ENCODE measurements at regions not wholly inside any gene's neighbourhood (a gene's known extent, or its start where the extent isn't known, plus 50 kb on each side); places are given as distances from the start of the nearest gene placed in this dataset.

GRCh38 chr9:74358959-74359358 lies 138.2 kb upstream of the RORB start:
- Histone ChIP-seq H3K27me3 (ENCODE audit: control insufficient read depth in 2 of 2, insufficient read depth in 2 of 2, low read length in 2 of 2) (no peaks in the 10 kb centered on the region), H3K27ac (ENCODE audit: low read depth in 1 of 2, low read length in 2 of 2) (no peak overlapping the region), H3K4me2 (replicated peaks; ENCODE audit: extremely low read depth, low read length, poor library complexity, severe bottlenecking) (no peak overlapping the region), H3K9me3 (replicated peaks in 1 of 2; ENCODE audit: control insufficient read depth in 1 of 2, insufficient read depth in 1 of 2, low read length in 2 of 2) (no peaks in the 10 kb centered on the region), H3K36me3 (replicated peaks in 1 of 2; ENCODE audit: control insufficient read depth in 1 of 2, insufficient read depth in 2 of 2, low read length in 2 of 2) (no peaks in the 10 kb centered on the region), H3K9ac (ENCODE audit: insufficient read depth, low read length, poor library complexity, severe bottlenecking) (no peak overlapping the region), H3K4me1 (ENCODE audit: control insufficient read depth in 1 of 2, insufficient read depth in 2 of 2, low read length in 2 of 2) (no peaks in the 10 kb centered on the region), H3K79me2 (ENCODE audit: insufficient read depth, low read length) (no peaks in the 10 kb centered on the region), H2AFZ (ENCODE audit: insufficient read depth, low read depth, low read length, poor library complexity, severe bottlenecking) (no peak overlapping the region), H4K20me1 (ENCODE audit: insufficient read depth, low read length) (no peaks in the 10 kb centered on the region), H3K4me3 (replicated peaks in 1 of 3; ENCODE audit: low read depth in 2 of 3, low read length in 3 of 3) (no peak overlapping the region)
- intact Hi-C loops (cut with micrococcal nuclease): no loop called here
- Mint-ChIP-seq H3K36me3 (no peaks in the 10 kb centered on the region), H3K4me3 (no peak overlapping the region), H3K4me1 (no peaks in the 10 kb centered on the region), H3K27me3 (ENCODE audit: low read depth in 3 of 3) (peaks cover 0 to 1% (median 0%) of the 10 kb centered on the region in 3 donors), H3K9me3 (peaks cover 0 to 2% (median 0%) of the 10 kb centered on the region in 7 donors), H3K27ac (no peak overlapping the region)
- no peak for TF ChIP-seq CTCF (IDR thresholded peaks at IDR 0.05)
- 93% methylated on average over 3 of the region's 4 CpGs for WGBS (ENCODE audit: insufficient coverage)
- no peak for DNase-seq

GRCh38 chr9:74361508-74361907 lies 135.6 kb upstream of the RORB start:
- Histone ChIP-seq H4K20me1 (ENCODE audit: insufficient read depth, low read length) (no peaks in the 10 kb centered on the region), H2AFZ (ENCODE audit: insufficient read depth, low read depth, low read length, poor library complexity, severe bottlenecking) (no peak overlapping the region), H3K36me3 (replicated peaks in 1 of 2; ENCODE audit: control insufficient read depth in 1 of 2, insufficient read depth in 2 of 2, low read length in 2 of 2) (no peaks in the 10 kb centered on the region), H3K9ac (ENCODE audit: insufficient read depth, low read length, poor library complexity, severe bottlenecking) (no peak overlapping the region), H3K27ac (ENCODE audit: low read depth in 1 of 2, low read length in 2 of 2) (no peak overlapping the region), H3K4me3 (replicated peaks in 1 of 3; ENCODE audit: low read depth in 2 of 3, low read length in 3 of 3) (no peak overlapping the region), H3K9me3 (replicated peaks in 1 of 2; ENCODE audit: control insufficient read depth in 1 of 2, insufficient read depth in 1 of 2, low read length in 2 of 2) (no peaks in the 10 kb centered on the region), H3K27me3 (ENCODE audit: control insufficient read depth in 2 of 2, insufficient read depth in 2 of 2, low read length in 2 of 2) (no peaks in the 10 kb centered on the region), H3K79me2 (ENCODE audit: insufficient read depth, low read length) (no peaks in the 10 kb centered on the region), H3K4me1 (ENCODE audit: control insufficient read depth in 1 of 2, insufficient read depth in 2 of 2, low read length in 2 of 2) (no peaks in the 10 kb centered on the region), H3K4me2 (replicated peaks; ENCODE audit: extremely low read depth, low read length, poor library complexity, severe bottlenecking) (no peak overlapping the region)
- Mint-ChIP-seq H3K36me3 (no peaks in the 10 kb centered on the region), H3K4me3 (no peak overlapping the region), H3K27ac (no peak overlapping the region), H3K27me3 (ENCODE audit: low read depth in 3 of 3) (peaks cover 0 to 1% (median 0%) of the 10 kb centered on the region in 3 donors), H3K4me1 (no peaks in the 10 kb centered on the region), H3K9me3 (peaks cover 0 to 2% (median 0%) of the 10 kb centered on the region in 7 donors)
- TF ChIP-seq CTCF (IDR thresholded peaks at IDR 0.05): no peak
- WGBS (ENCODE audit: insufficient coverage): no CpG with 5 or more reads among the region's 1 CpG
- DNase-seq: no peak
- intact Hi-C loops (cut with micrococcal nuclease): no loop called here

Measured in CD14-positive monocyte (primary cell).